ENCODE measurements at regions not wholly inside any gene's neighbourhood (a gene's known extent, or its start where the extent isn't known, plus 50 kb on each side); places are given as distances from the start of the nearest gene placed in this dataset.
"Not testable (repeated sequence)": the region's sequence is repeated elsewhere in the genome, so short reads cannot be mapped to it uniquely, and the experiment has no call there.

GRCh38 chr14:45619831-45620230, 366.8 kb upstream of the MIS18BP1 start:
- no peak for DNase-seq (ENCODE audit: low spot score)

GRCh38 chr14:45610318-45610717, 357.3 kb upstream of the MIS18BP1 start:
- peak; percentile 70 for DNase-seq (ENCODE audit: low spot score)

GRCh38 chr14:45587142-45587541, 334.1 kb upstream of the MIS18BP1 start:
- no peak for DNase-seq (ENCODE audit: low spot score)

- no peak for DNase-seq (ENCODE audit: low spot score)
Observed at GRCh38 chr14:45559626-45560025, 306.6 kb upstream of the MIS18BP1 start.

- DNase-seq (ENCODE audit: low spot score), result no peak
Observed at GRCh38 chr14:45558183-45558582, 305.2 kb upstream of the MIS18BP1 start.

- no peak for DNase-seq (ENCODE audit: low spot score)
Observed at GRCh38 chr14:45553981-45554380, 301.0 kb upstream of the MIS18BP1 start.

- not testable (repeated sequence) for DNase-seq (ENCODE audit: low spot score)
Observed at GRCh38 chr14:45551240-45551820, 298.3 kb upstream of the MIS18BP1 start.

- DNase-seq (ENCODE audit: low spot score), result no peak
Observed at GRCh38 chr14:45531022-45531421, 278.0 kb upstream of the MIS18BP1 start.

- no peak for DNase-seq (ENCODE audit: low spot score)
Observed at GRCh38 chr14:45526715-45527549, 273.9 kb upstream of the MIS18BP1 start.

- no peak for DNase-seq (ENCODE audit: low spot score)
Observed at GRCh38 chr14:45519766-45520165, 266.8 kb upstream of the MIS18BP1 start.

- DNase-seq (ENCODE audit: low spot score), result no peak
Observed at GRCh38 chr14:45492876-45493275, 239.9 kb upstream of the MIS18BP1 start.

- DNase-seq (ENCODE audit: low spot score), result no peak
Observed at GRCh38 chr14:45491914-45492313, 238.9 kb upstream of the MIS18BP1 start.

- no peak for DNase-seq (ENCODE audit: low spot score)
Observed at GRCh38 chr14:45486599-45486998, 233.6 kb upstream of the MIS18BP1 start.

- DNase-seq (ENCODE audit: low spot score), result no peak
Observed at GRCh38 chr14:45467023-45467422, 214.0 kb upstream of the MIS18BP1 start.

- no peak for DNase-seq (ENCODE audit: low spot score)
Observed at GRCh38 chr14:45434221-45434620, 181.2 kb upstream of the MIS18BP1 start.

GRCh38 chr14:45426685-45427282, 173.8 kb upstream of the MIS18BP1 start:
- DNase-seq (ENCODE audit: low spot score), result peak; percentile 55

- DNase-seq (ENCODE audit: low spot score), result no peak
Observed at GRCh38 chr14:45406942-45407341, 153.9 kb upstream of the MIS18BP1 start.

GRCh38 chr14:45400950-45401640, 148.1 kb upstream of the MIS18BP1 start:
- DNase-seq (ENCODE audit: low spot score), result no peak

- no peak for DNase-seq (ENCODE audit: low spot score)
Observed at GRCh38 chr14:45400509-45400908, 147.5 kb upstream of the MIS18BP1 start.

- DNase-seq (ENCODE audit: low spot score), result no peak
Observed at GRCh38 chr14:45381091-45381490, 128.1 kb upstream of the MIS18BP1 start.

- peak; percentile 47 for DNase-seq (ENCODE audit: low spot score)
Observed at GRCh38 chr14:45377166-45377565, 124.2 kb upstream of the MIS18BP1 start.

GRCh38 chr14:45373877-45374276, 120.9 kb upstream of the MIS18BP1 start:
- no peak for DNase-seq (ENCODE audit: low spot score)
